HG03095 (cell line): ENCODE measurements at regions not wholly inside any gene's neighbourhood (a gene's known extent, or its start where the extent isn't known, plus 50 kb on each side); places are given as distances from the start of the nearest gene placed in this dataset.

Experiments used
- ATAC-seq: cut with Tn5 transposase; IDR thresholded peaks from one replicate; pipeline ENCODE4 v1.9.1; 2021; ENCODE audit warnings: moderate library complexity; ENCODE audit not compliant: unreplicated experiment

DNA sequence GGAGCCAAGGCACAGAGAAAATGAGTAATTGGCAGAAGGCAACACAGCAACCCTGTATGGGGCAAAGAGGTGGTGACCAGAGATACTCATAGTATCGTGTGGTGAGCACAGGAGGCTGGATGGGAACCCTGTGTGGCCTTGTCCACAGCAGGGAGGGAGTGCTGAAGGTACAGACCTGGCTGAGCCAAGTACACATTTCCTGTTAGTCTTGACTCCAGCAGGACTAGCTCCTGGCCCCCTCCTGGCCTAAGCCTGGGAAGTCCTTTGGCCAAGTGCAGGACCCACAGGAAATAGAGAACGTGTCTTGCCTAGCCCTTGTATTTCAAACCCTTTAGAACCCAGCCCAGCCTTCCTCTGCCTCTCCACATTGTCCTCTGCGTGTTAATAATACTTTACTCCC is 289.8 kb upstream of the PWP1 start:
- ATAC-seq, result no peak

- ATAC-seq, result no peak
These were observed 288.6 kb upstream of the PWP1 start for GRCh38 chr12:107396991-107397390.

GRCh38 chr12:107397890-107398500 is 287.6 kb upstream of the PWP1 start:
- no peak for ATAC-seq

DNA sequence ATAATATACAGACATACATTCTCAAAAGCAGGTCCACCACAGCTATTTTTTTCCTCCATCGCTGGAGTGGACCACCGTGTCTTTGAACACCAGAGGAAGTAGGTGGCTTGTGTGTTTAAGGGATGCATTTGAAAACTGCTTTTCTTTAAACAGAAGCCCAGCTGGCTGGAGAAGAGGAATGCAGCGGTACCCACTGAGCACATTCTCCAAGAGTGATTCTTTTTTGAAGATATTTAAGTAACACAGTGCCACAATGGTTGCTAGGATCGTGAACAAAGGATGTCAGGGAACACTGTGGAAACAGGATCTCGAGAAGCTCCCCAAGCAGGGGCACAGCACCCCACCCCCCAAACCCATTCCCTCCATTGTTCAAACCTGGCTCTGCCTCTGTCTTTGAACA is 286.6 kb upstream of the PWP1 start:
- no peak for ATAC-seq

DNA sequence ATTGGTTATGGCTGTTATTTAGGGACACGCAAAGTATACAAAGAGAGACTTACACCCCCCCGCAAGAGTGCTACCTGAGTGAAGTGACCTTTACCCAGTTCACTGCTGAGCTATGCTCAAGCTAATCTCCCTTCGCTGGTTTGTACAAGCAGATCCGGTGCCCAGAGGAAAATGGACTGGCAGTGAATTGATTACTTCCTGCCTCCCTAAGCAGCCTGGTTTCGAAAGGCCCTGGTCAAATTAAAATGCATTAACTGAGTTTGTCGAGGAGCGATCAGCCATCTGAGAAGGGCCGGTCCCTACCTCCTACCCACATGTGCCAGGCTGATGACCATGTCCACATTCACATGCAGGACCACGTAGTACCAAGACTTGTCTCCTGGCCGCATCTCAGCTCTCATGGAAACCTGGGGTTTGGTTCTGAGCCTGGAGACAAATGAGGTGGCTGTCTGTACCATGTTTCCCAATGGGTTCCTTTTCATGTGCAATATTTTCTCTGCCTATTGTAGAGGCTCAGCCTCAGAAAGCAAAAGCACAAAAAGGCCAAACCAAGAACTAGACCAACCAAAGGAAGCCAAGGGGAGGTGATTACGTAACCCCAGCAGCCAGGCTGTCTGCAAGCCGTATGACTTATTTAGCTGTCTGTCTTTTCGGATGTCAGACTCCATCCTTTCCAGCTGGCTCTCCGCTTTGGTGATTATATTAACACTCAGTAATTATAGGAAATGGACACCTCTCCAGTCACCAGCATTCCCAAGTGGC is 284.7 kb upstream of the PWP1 start:
- no peak for ATAC-seq

DNA sequence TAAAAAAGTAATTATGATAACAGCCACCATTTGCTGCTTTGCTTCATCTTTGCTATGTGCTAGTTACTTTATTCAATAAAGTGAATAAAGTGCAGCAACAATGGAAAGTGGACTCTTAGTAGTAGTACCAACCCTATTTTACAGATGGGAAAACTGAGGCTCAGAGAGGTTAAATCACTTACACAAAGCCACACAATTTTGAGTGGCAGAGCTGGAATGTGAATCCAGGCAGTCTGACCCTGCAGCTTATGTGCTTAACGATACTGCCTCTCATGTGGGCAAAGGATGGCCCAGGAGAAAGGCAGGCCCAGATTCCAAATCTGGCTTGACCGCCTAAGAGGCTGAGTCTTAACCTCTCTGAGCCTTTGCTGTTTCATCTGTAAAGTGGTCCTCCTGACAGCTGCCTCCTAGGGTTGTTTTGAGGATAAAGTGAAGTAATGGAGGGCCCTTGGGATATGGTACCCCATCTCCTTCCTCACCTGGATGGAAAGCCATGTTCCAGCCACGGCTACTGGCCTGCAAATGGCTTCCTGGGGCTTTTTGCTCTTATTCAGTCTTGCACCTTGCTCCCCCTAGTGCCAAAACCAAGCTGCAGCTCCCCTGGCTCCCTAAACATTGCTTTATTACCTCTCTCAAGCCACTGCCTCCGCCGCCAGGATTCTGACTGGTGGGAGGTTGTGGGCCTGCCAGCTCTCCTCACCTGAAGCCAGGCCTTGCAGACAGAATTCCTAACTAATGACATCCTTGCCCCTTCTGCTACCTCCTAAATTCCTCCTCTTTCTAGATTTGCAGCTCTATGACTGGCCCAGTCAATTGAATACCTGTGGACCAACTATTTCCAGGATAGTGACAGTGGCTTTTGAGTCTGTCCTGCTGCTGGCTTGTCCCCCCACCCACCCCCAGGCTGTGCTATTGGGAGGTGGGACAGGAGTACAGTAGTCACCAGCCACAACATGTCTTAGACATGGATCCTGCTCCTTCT is 283.3 kb upstream of the PWP1 start:
- ATAC-seq, result no peak

GRCh38 chr12:107404981-107405380 is 280.6 kb upstream of the PWP1 start:
- no peak for ATAC-seq

DNA sequence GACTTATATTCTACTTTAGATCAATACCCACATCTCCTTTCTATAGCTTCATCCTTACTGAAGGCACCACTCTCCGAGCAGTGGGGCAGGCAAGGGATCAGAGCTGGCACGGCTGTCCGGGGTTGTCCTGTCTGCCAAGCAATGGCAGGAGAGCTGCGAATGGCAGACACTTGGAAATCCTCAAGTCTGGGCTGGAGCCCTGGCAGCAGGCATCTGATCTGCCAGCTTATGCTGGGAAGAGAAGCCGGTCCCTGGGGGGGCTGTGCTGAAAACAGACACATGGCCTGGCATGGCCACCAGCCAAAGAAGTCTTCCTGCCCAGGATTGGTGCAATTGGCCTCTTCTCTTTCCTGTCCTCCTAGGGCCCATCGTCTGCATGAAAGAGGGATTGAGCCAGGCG is 280.2 kb upstream of the PWP1 start:
- no peak for ATAC-seq

DNA sequence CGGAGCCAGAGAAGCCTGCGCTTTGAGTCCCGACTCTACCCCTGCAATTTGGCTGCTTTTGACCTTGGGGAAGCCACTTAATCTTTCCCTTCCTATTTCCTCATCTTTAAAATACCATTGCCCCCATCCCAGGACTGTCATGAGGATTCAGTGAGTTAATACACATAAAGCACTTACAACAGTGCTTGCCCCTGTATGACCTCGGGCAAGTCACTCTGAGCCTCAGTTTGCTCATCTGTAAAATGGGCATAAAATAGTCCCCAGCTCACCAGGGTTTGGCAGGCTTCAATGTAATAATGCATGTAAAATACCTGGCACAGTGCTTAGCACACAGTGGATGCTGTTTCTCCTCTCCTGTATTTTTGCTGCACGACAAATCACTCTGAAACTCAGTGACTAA is 278.7 kb upstream of the PWP1 start:
- ATAC-seq, result no peak

DNA sequence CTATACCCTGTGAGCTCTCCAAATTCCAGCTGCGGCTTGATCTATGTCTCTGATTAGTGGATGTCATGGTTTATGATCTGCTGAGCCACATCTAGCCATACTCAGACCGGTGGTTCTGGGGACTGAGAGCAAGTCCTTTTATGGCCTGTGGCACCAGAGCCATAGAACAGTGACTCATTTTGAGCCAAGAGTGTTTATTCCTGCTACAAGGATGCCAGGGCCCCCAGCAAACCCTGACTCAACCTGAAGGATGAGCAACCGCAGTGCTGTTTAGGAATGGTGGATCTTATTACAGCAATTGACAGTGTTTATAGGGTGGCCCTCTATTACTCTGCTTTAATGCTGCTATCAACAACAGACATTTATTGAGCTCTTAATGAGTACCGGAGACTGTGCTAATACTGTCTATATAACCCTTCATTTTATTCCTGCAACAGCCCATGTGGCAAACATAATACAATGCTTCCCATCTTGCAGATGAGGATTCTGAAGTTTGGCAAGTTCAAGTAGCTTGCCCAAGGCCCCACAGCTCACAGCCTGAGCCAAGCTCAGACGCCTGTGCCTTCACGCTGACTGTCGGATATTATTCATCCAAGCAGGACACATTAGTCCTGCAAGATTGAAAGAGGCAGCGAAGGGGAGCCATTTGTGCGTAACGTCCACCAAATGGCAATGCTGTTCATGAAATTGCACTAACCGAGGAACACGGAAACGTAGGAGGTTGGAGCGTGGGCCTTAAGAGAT is 273.6 kb upstream of the PWP1 start:
- ATAC-seq, result no peak

DNA sequence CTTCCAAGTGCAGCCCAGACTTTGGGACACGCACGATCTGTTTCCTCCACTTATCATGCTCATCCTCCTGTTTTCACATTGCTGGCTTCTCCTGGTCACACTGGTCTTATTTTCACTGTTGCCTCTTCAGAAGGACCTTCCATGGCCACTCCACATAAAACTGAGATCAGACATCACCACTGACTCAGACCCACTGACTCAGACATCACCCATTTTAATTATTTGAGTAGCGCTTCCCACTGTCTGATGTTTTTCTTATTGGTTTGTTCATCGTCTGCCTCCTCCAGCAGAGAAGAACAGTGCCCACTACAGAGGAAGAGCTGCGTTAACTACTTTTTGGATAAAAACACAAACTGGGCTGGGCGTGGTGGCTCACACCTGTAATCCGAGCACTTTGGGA is 270.5 kb upstream of the PWP1 start:
- ATAC-seq, result no peak

DNA sequence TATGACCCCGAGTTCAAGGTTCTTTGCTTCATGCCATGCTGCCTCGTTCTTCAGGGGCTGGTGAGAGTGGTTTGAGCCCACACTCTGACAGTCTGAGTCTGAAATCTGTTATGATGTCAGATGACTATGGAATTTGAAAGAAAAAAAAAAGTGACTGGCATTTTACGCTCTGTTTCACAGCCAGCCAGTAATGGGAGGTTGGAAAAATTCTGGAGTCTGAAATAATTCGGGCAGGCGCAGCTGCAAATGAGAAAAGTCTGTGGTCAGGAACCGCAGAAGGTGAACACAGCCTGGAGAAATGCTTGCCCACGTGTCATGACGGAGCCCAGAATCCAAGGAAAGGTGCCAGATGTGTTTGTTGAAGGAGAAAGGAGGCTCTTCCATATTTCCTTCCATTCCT is 269.8 kb upstream of the PWP1 start:
- no peak for ATAC-seq

GRCh38 chr12:107417004-107417403 is 268.6 kb upstream of the PWP1 start:
- ATAC-seq, result no peak

- no peak for ATAC-seq
These were observed 266.6 kb upstream of the PWP1 start for GRCh38 chr12:107418981-107419380.

GRCh38 chr12:107423531-107423930 is 262.1 kb upstream of the PWP1 start:
- ATAC-seq, result no peak

- ATAC-seq, result no peak
These were observed 256.4 kb upstream of the PWP1 start for GRCh38 chr12:107429006-107429705.

GRCh38 chr12:107431942-107432341 is 253.7 kb upstream of the PWP1 start:
- no peak for ATAC-seq

DNA sequence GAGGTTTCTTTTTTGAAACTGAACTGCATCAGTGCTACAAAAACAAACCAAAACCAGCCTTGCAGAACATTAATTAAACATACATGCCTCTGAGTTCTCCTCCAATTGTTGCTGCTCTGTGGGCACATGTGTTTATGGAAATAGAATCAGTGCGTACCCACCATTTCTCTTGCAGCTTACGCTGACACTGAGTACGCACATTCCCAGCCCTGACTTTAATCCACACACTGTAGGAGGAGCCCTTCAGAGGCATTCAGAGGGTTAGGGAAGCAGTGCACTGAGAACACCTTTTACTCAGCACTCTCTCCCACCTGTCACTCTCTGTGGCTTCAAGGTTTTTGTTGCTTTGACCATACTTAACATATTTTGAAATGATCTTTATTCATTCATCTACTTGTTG is 250.5 kb upstream of the PWP1 start:
- no peak for ATAC-seq

DNA sequence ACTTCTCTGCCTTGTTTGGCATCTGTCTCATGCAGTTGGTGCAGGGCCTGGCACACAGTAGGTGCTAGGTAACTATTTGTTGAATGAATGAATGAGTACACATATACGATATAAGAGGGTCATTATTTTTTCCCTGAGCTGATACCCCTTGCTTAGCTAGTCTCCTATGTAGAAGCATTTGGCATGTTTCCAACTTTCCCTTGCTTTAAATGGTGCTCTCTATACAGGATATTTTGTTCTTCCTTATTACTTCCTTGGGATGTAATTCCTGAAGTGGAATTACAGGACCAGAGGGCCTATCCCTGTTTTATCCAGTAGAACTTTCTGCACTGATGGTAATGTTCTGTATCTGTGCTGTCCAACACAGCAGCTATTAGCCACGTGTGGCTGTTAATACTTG is 250.1 kb upstream of the PWP1 start:
- no peak for ATAC-seq

GRCh38 chr12:107436376-107436775 is 249.2 kb upstream of the PWP1 start:
- ATAC-seq, result no peak
